GM19372 (cell line): ENCODE measurements at regions not wholly inside any gene's neighbourhood (a gene's known extent, or its start where the extent isn't known, plus 50 kb on each side); places are given as distances from the start of the nearest gene placed in this dataset.
"Not testable (repeated sequence)": the region's sequence is repeated elsewhere in the genome, so short reads cannot be mapped to it uniquely, and the experiment has no call there.

Experiments used
- ATAC-seq: cut with Tn5 transposase; IDR thresholded peaks from one replicate; pipeline ENCODE4 v1.9.1; 2021; ENCODE audit warnings: mild to moderate bottlenecking, low read depth, moderate library complexity; ENCODE audit not compliant: unreplicated experiment

- peak; percentile 16 for ATAC-seq
Observed at GRCh38 chr3:26105261-26105660, 315.4 kb downstream of the OXSM start.

- no peak for ATAC-seq
Observed at GRCh38 chr3:26106228-26106627, 316.3 kb downstream of the OXSM start.

DNA sequence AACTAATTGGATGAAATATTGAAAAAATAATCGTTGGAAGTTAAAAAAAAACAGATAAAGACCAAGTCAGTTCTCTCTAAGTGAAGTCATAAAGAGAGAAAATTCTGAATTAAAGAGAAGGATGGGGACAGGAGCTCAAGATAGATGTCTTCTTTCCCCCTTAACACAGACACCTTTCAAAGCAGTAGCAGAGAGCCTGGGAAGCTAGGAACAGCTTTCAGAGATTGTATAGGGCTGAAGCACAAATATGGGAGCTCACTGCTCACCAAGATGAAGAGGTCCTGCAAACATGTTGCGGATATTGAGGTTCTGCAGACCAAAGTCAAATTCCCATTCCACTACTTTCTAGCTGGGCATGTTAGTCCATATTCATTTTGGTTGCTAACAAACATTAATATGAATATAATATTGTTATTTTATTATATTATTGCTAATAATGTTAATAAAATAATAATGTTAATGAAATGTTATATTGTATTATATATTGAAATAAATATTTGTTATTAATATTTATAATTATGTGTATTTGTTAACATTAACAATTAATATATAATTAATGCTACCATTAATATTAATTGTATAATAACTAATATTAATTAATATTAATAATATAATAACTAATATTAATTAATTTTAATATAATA, 319.1 kb downstream of the OXSM start:
- no peak for ATAC-seq

- ATAC-seq = no peak
Observed at GRCh38 chr3:26114851-26115250, 325.0 kb downstream of the OXSM start.

GRCh38 chr3:26118165-26118564, 328.3 kb downstream of the OXSM start:
- no peak for ATAC-seq

- ATAC-seq = no peak
Observed at GRCh38 chr3:26132942-26133341, 343.1 kb downstream of the OXSM start.

DNA sequence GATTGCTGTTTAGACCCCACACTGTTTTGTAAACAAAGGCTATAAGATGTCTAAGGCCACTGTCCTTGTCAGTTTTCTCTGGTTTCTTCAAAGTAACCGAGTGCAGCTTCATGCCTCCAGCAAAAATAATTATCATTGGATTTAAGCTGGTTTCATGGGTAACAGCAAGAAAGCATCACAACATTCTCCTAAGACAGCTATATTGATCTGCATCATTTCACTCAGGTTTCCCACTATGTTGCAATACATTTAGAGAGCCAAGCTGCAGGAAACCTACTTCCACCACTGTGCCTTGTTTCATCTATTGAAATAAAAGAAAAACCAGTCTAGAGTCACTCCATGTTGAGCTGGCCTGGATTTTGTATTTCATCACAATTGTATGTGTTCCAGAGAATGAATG, 351.4 kb downstream of the OXSM start:
- no peak for ATAC-seq

DNA sequence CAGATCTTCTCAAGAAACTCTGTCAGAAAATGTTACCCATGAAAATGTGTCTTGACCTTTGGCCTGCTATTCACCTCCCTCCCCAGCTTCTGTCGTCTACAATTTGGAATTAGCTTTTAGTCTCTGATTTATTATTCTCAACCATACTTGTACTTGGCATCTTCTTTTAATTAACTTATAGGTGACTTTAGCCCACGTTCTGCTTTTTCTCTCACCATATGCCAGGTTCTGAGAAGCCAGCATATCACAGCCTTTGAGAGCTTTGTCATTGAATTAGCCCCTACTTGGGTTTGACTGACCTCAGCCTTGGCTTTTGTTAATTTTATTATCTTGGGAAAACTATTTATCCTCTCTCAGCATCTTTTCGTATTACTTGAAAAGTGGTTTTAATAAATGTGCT, 355.9 kb downstream of the OXSM start:
- ATAC-seq = no peak

DNA sequence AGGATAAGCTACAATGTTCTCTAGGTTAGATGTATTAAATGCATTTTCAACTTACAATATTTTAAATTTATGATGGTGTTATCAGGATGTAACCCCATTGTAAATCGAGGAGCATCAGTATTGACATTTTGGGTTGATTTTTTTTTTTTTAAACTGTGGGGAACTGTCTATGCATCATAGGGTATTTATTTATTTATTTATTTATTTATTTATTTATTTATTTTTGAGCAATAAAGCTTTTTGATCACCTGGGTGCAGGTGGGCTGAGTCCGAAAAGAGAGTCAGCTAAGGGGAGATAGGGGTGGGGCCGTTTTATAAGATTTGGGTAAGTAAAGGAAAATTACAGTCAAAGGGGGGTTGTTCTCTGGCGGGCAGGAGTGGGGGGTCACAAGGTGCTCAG, 367.5 kb downstream of the OXSM start:
- ATAC-seq = not testable (repeated sequence)

GRCh38 chr3:26171006-26171405, 381.1 kb downstream of the OXSM start:
- ATAC-seq = no peak

DNA sequence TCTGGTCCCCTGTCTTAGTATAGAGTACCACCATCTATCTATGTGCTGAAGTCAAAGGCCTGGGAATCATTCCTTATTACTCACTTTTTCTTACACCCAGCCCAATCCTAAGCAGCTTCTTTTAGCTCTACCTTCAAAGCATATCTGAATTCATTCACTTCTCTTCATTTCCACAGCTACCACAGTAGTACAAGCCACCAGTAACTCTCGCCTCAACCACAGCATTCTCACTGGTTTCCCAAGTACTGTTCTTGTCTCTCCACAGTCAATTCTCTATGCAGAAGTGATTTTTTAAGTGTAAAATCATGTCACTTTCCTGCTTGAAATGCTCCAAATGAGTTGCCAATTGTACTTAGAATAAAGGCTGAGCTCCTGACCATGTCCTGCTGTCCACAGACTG, 401.7 kb downstream of the OXSM start:
- no peak for ATAC-seq

DNA sequence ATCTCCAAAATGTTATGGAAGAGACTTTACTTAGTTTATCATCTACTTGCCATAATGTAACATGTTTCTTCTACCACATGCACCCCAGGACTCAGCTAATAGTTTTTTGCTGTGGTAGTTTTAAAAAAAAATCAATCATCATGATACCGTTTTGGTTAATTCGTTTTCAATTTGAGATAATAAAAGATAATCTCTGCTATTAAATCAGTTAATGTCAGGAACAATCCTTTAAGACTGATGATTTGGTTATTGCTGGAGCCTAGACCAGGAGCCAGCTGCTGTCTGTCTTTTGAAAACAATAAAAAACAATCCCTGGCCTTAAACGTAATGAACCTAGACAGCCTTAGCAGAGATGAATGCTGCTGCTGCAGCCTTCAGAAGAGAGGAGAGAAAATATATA, 403.7 kb downstream of the OXSM start:
- ATAC-seq = no peak

- no peak for ATAC-seq
Observed at GRCh38 chr3:26196781-26197180, 406.9 kb downstream of the OXSM start.

GRCh38 chr3:26198609-26199008, 408.7 kb downstream of the OXSM start:
- no peak for ATAC-seq

DNA sequence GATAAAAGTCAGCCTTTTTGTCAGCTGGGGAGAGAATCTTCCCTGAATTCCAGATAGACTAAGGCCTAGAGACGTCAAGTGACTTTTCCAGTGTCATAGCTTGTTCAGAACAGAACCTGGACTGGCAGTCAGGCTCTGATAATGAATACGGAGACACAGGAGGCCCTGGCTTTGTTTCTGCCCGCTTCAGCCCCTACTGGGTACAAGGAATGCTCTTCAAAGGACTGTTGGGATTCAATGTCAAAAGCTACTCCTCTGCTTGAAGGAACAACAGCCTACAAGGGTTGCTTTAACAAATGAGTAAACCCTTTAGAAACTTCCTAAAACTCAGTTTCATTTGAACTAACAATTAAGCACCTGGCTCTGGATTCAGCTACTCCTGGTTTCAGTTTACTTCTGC, 412.3 kb downstream of the OXSM start:
- no peak for ATAC-seq

DNA sequence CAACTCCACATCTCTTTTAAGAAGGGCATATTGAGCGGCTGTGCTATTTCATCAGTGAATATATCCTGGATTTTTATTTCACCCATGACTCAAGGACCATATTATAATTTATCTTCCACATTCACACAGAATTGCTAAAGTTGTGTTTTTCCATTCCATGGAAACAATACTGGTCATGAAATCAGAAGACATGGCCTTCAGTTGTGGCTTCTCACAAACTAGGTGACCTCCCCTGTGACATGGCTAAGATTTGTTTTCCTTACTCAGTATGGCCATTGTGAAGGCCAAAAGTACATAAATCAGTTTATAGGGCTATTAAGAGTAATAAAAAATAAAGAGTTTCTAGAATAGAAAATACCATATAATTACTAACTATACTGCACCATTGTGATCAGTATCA, 415.6 kb downstream of the OXSM start:
- no peak for ATAC-seq

DNA sequence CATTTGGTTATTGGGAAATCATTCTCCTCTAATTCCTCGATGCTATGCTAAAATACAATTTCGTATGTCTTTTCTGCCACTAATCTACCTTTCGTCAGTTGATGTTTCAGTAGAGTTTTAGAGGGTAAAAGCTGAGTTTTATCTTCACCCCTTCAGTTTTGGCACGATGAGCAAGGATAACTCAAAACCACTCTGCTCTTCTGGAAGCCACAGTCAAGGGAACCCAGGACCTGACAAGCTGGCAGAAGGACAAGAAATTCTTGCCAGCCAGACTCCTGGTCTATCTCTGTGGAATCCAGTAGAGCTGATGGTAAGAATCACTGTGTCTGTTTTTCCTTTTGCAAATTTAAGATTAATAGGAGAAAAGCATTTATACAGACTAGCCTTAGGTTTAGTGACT, 414.4 kb upstream of the LRRC3B start:
- ATAC-seq = no peak

DNA sequence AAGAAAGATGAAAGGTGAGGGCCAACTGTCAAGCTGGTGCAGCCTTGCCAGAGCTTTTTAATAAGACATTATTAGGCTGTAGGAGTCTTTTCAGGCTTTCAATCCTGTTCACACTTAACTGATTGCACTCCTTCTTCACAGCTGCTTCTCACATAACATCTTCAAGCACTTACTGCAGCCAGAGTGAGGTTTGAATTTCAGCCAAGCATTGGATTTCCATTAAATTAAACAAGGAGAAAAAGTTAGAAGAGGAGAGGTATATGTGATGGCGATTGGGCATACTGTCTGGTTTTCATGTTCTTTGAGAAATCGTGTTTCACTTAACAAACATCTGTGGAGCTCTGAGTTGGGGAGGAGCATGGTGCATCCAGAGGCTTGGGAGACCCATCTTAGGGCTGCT, 392.8 kb upstream of the LRRC3B start:
- no peak for ATAC-seq

GRCh38 chr3:26233374-26233773, 389.2 kb upstream of the LRRC3B start:
- no peak for ATAC-seq

- ATAC-seq = no peak
Observed at GRCh38 chr3:26236531-26236930, 386.0 kb upstream of the LRRC3B start.

DNA sequence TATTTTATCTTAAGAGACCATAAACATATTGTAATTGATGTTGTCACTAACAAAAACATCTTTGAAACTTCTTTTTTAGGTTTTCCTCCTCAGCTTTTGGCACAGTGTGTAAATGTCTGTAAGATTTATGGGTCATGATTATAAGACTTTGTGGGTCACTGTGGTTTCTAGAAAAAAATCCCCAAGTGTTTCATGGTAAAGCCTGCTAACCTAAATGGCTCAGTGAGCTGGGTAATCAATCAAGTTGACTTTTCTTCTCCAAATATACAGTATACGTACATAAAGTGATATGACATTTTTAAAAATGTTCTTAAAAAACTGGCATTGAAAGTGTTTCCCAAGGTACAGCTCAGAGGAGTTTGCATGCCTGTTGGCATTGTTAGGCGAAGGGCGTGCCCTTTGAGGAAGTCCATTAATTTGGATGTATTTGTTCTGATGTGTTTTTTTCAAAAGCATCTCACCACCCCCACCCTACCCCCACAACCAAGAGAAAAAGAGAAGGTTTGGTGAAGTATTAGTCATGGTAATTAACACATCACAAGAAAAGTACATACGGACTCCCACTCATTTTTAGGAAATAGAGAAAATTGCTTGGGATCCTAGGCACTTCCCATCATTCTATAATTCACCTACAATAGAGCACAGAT, 385.4 kb upstream of the LRRC3B start:
- ATAC-seq = no peak

DNA sequence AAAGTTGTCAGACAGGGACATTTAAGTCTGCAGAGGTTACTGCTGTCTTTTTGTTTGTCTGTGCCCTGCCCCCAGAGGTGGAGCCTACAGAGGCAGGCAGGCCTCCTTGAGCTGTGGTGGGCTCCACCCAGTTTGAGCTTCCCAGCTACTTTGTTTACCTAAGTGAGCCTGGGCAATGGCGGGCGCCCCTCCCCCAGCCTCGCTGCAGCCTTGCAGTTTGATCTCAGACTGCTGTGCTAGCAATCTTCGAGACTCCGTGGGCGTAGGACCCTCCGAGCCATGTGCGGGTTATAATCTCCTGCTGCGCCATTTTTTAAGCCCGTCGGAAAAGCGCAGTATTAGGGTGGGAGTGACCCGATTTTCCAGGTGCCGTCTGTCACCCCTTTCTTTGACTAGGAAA, 378.0 kb upstream of the LRRC3B start:
- ATAC-seq = not testable (repeated sequence)

DNA sequence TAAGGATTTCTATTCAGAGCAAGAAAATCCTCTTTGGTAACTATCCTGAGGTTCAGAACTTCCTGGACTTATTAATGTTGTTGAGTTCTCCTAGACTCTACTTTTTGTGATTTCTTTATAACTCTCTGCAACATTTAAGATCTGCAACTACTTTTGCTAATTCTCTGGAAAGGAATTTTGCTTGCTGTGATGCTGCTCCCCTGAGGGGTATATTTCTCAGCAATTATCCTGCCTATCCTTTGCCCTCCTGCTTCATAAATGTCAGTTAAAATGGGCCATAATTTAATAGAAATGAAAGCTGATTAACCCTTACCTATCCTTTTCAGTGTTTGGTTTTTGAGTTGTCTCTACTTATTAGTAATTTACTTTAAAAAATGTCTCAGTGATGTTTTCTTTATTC, 377.3 kb upstream of the LRRC3B start:
- ATAC-seq = no peak
